Stimulated activated CD8-positive, alpha-beta memory T cell treated with anti-CD3 and anti-CD28 coated beads, Interleukin-4, amount 100 ng/mL, for 4 hours (primary cell): ENCODE measurements at regions not wholly inside any gene's neighbourhood (a gene's known extent, or its start where the extent isn't known, plus 50 kb on each side); places are given as distances from the start of the nearest gene placed in this dataset.

Experiments
- DNase-seq, 2 donors: peaks; one replicate each; pipeline ENCODE4 v3.0.0-alpha.2; 2020; ENCODE audit warnings: low read depth in 2 of 2, low spot score in 1 of 2

DNA sequence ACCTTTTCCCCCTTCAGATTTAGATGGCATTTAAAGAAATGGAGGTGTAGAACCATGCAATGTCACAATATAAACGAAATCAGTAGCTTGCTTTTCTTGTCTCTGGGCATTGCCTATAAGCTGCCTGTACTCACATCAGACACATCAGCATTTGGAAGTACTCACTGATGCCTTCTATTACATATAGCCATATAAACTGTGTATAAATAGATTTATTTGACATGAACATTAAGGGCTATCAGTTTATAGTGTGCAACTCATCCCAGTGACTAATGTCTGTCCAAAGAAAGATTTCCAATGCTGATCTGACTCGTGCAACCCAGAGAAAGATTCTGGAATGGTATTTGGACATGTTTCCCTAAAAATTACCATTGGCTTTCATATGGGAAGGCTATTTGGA lies 417.9 kb upstream of the MAF start:
- no peak for DNase-seq

DNA sequence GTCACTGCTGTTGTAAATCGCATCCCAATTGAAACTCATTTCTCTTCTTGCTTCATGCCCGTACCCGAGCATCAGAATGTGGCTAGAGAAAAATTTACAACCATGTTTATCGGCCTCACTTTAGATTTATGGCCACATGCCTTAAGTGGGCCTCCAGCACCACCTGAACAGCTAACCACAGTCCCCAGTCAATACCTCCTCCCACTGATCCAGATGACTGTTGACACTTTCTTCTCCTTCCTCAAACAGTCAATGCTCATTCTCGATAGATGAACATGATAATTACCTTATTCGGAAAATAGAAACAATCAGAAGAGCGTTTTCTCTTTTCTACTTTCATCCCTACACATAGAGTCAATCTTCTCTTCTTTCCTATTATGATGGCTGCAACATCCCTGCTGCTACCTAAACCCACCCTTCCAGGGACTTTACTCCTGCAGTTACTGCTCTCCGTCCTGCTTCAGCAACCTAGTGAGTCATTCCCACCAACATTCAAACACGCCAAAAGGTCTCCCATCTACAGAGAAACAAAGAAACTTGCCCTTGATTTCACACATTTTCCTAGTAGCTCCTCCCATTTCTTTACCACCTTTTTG lies 416.3 kb upstream of the MAF start:
- no peak for DNase-seq

DNA sequence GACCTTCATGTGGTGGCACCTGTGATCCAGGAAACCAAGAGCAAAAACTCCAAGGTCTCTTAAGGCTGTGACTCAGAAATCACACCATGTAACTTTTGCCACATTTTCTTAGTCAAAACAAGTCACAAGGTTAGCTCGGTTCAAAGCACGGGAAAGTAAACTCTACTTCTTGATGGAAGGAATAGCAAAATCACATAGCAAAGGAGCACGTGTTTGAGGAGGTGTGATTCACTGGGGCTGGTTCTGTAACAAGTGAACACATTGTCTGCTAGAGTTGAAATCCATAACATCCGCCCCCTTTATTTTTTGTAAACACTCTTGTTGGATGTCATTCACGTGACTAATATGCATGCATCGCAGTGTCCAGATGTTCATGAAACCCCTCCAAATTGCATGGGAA lies 415.0 kb upstream of the MAF start:
- DNase-seq: no peak

DNA sequence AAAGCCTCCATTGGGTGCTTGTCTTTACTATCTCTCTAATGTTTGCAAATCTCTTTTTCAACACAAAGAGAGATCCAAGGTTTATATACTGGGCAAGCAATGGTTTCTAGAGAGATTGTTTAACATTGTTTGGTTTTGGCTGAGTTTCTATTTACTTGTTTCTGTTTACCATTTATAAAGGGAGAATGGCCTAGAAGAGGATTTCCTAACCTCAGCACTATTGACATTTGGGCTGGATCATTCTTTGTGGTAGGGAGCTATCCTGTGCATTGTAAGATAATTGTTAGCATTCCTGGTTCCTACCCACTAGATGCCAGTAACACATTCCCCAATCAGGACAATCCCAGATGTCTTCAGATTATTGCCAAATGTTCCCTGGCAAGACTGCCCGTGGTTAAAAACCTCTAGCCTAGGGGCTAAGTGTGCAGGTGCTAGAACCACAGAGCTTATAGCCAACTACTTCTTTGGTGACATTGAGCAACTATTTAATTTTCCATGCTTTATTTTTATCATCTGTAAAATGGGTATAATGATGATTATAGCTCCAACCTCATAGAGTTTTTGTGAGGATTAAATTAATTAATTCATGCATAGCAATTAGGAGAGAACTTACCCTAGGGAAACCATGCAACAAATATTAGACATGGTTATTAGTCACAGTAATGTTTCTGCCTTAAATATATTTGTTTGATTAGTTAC lies 413.9 kb upstream of the MAF start:
- no peak for DNase-seq

DNA sequence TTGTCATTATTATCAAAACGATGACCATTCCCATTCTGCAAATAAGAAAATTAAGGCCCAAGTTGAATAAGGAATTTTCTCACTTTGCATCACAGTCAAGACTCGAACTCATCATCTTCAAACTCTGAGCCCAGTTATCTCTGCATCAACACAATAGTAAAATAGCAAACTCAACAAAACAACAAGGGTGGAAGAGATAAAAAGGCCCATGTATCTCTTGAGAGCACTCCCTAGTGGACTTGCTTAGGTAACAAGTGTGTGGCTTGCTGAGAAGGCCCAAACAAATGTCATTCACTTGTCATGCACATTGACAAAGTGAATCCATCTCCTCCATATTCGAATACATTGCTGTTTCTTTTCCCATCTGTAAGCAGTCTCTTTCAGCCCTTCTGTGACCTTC lies 412.0 kb upstream of the MAF start:
- DNase-seq: no peak

DNA sequence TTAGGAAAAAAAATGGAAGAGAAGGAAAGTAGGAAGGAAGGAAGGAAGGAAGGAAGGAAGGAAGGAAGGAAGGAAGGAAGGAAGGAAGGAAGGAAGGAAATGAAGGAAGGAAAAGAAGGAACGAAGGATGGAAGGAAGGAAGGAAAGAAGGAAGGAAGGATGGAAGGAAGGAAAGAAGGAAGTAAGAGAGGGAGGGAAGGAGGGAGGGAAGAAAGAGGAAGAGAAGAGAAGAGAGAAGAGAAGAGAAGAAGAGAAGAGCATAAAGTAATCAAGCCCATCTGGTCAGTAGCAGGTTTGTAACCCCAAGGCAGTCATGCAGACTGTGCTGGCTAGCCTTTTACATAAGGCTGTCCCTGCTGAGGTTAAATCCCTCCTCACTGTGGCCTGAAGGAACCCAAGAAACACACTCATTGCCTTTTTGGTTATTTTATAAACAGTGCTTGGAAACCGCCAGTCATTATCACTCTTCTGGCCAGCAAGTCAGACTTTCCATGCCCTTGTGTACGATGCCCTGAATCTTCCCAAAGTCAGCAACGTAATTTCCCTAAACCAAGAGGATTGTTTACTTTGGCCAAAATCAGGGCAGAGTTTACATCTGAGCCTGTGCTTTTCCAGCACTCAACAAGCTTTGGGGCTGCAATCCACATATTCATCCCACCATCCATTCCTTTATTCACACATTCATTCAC lies 409.6 kb upstream of the MAF start:
- DNase-seq: no peak

DNA sequence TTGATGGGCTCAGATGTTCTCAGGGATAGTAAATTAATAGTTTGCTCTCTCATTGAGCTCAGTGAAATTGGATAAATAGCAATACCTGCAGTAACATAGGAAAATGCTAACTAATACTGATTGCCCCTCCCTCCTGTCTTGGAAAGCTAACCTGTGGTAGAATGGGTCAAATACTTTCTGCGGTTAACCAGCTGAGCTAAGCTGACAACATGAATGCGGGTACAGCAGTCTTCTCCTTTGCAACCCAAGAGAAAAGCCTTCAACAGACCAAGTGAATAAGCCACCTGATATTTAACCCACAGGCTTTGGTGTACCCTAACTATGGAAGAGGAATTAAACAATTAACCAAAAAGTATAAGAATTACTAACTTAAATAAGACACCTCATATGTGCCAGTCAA lies 408.3 kb upstream of the MAF start:
- no peak for DNase-seq

DNA sequence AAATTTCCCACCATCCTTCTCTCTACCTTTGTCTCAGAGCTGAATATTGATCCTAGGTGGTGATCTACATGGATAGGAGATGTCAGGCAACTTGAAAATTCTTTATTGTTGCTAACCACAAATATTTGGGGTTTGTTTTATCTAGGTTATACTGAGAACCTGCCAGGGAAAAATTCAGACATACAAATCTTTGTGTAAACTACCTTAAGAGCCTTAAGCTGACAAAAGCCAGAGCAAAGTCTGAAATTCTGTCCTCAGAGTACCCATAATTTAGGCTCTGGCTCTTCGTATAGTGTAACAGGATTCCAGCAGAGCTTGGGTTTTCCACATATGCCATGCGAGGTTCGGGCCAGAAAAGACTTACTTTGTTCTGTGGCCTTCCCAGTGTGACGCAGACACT lies 406.7 kb upstream of the MAF start:
- no peak for DNase-seq

DNA sequence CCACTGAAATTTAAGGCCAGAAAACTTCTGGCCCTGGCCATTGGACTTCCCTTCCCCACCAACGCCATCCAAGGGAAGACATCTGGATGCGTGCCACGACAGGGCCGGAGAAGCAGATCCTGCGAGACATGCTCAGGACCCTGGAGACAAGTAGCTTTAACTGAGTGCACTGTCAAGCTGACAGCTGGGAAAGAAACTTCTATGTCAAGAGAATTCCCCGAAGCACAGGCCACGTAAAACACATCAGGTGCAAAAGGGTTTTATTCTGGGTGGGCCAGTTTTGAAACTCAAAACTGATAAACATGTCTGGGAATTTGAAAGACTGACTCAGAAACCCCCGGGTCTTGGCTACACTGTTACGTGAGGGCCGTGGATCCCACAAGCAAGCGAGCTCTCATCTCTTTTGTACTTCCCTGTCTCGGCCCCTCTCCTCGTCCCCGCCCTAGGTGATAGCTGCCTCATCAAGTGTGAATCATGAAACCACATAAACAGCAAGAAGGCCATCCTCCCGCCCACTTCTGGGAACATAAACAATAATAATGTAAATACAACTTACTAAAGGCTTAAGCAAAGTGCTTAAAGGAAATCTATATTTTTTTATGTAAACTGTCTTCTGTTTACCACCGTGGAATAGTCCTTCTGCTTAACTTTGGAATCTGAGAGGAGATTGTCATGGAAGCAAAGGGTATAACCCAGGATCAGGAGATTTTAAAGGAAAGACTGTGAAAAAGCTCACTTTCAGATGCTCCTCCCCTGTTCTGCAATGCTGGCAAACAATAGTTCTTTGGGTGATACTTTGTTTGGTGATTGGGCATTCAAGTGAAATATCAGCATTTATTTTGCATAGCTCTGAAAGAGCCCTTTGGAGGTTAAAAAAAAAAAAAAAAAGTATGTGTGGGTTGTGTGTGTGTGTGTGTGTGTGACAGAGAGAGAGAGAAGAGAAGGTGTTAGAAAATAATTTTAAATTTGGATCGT lies 406.0 kb upstream of the MAF start:
- DNase-seq: no peak

DNA sequence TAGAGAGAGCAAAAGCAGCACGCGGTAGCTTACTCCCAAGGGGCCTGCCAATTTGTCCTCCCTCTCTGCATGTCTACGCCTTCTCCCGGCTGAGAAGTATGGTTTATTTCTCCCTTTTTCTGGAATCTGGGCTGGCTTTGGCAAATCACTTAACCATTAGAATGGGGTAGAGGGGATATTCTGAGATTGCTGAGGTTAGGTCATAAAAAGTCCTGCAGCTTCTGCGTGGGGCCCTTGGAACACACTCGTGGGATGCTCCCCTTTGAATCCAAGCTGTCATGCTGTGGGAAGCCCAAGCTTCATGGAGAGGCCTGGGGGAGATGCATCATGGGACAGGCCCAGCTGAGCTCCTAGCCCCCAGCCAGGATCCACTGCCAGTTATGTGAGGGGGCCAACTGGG lies 403.6 kb upstream of the MAF start:
- no peak for DNase-seq

DNA sequence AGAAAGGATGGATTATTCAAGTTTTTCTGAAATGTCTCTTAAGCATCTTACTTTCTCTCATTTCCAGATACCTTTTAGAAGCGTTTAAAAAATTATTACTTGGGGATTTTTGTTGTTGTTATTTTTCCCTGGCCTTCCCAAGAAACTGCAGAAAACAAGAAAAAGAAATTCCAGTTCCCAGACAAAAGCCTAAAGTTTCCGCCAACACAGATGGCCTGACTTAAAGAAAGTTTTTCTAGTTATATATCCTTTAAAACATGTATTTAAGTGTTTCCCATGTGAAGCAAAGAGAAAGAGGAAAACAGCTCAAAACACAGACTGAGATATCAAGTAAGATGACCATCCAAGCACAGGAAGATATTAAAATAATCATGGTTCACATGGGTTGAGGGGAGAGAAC lies 401.7 kb upstream of the MAF start:
- no peak for DNase-seq

DNA sequence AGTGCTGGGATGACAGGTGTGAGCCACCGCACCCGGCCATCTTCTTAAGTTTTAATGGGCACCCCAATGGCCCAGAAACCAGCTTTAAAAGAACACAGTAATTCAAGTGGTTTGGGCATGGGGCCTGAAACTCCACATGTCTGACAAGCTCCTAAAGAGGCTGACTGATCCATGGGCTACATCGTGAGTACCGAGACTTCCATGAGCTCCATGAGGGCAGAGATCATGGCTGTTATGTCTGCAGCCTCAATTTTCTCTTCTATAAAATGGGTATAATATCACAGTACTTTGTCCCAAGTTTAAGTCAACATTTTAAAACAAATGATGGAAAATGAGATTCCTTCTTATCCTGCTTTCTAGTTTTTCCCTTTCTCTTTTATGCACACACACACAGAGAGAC lies 397.6 kb upstream of the MAF start:
- no peak for DNase-seq

DNA sequence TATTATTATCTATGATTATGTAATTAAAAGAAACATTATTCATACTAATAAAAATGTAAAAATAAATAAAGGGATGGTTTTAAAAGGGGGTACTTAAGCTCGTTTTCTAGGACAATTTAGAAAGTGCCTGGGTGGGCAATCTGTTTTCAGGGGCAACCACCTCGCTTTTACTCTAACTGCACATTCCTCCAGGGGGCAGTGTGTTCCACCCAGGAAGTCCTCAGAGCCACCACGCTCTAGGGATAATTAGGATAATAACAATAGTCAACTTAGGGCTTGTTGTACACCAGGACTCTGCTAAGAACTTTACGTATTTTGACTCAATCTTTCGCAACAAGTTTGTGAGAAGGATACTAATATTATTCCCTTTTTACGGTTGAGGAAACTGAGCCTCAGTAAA lies 396.7 kb upstream of the MAF start:
- no peak for DNase-seq

DNA sequence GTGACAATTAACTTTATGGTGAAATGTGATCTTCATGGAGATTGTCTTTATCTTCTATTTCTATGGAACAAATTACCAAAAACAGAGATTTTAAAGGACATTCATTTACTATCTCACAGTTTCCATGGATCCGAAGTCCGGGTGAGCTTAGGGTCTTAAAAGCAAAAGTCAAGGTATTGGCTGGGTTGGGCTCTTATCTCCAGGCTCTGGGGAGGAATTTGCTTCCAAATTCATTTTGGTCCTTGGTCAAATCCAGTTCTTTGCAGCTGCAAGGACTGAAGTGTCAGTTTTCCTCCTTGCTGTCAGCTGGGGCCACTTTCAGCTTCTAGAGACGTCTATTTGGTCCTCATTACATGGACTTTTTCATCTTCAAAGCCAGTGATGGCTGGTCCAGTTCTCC lies 395.8 kb upstream of the MAF start:
- DNase-seq: no peak

DNA sequence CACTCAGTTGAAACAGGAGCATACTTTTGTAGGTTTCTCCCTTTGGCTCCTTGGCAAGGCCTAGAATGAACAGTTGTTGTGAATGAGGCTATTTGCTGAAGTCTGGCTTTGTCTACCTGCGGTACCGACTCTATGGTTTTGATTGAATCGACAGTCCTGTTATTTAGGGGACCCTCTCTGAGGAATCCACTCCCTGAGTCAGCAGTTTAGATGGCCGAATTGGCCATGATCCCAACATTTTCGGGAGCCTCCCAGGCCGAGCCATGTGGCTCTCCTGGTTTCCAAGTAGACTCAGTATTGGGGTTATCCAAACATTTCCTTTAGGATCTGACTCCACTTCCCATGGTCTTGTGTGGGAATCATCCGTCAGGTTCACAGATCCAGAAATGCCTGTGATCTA lies 394.8 kb upstream of the MAF start:
- no peak for DNase-seq

DNA sequence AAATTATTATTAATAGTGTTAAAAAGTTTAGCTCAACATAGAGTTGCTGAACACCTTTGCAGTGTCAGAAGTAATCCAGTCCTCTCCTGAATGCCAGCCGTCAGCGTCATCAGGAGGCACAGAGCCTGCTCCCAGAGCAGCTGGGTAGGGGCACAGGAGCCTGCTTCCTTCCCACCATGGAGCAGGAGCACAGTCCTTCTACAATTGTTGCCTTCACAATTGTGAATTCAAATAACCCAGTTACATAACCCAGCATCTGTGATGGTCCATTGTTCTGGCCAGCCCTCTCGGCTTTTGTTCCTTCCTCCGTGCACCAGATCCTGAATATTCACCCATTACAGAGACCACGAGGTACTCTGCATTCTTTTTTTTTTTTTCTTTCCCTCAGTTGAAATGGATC lies 393.9 kb upstream of the MAF start:
- no peak for DNase-seq

DNA sequence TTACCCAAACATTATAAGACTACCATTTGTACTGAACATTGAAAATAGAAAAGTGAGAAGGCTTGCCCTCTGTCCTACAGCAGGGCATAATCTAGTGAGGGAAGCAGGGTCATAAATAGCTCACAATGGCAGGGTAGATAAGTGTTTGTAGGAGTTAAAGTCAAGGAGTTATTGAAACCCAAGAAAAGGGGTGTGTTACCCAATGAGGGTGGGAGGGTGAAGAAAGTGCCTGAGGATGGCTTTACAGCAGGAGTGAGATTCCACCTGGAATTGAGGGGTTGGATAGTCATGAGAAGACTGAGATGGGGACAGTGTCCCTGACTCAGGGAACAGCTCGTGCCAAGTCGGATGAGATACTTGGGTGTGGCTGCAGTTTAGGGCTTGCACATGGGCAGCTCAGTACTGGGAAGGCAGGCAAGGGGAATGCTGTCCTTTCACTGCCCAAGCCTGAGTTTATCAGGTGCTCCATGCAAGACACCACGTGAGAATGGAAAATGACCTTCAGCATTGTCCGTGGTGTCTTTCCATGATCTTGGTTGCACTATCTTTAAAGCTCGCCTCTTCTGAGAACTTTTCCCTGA lies 393.2 kb upstream of the MAF start:
- no peak for DNase-seq

DNA sequence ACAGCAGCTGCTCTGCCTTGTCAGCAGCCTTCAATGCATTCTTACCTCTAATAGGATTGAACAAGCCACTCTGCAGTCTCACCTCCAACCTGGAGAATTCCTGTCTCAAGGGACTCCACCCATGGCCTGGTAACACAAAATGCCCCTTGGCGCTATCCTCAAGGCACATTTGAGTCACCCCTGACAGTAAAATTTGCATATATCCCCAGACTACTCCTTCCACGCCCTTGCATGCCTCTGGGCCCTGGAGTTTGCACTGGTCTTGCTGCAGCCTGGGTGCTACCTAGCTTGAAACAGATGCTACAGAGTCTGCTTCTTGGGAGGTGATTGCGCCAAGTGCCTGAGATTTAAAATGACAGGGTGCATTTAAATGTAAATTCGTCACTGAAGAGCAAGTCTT lies 391.4 kb upstream of the MAF start:
- no peak for DNase-seq

DNA sequence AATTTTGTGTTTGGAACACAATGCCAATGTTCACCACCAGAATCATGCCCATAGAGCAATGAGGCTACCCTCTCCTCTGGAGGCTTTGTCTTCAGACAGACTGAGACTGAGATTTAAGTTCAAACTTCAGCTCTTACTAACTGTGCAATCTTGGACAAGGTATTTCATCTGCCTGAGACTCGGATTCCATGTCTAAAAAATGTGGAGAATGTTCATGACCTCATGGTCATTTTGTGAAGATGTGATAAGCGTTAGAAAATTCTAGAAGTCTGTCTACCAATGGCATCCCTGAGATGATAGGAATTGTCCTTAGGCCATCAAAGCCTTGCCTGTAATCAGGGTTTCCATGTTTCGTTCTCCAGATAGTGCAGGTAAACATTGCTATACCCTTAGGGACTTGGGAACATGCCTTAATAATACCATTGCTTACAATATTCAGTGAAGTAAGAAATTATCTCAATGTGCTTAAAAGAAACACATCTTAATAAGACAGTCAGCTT lies 388.2 kb upstream of the MAF start:
- no peak for DNase-seq

DNA sequence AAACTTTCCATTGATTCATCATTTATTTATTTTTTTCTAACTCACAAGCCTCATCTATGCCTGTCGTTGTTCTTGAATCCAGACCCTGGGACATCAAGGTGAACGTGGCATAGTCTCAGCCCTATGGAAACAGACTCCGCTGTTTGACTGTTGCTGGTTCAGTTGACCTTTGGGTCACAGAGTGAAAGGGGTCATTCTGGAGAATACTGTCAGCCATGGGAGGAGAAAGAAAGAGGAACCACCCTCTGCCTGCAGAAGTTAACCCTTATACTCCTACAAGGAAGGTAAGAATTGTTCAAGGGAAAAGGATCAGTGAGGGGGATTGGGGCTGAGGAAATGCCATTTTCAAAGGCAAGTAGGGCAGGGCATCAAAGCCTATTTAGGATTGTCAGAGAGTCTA lies 387.6 kb upstream of the MAF start:
- DNase-seq: no peak

DNA sequence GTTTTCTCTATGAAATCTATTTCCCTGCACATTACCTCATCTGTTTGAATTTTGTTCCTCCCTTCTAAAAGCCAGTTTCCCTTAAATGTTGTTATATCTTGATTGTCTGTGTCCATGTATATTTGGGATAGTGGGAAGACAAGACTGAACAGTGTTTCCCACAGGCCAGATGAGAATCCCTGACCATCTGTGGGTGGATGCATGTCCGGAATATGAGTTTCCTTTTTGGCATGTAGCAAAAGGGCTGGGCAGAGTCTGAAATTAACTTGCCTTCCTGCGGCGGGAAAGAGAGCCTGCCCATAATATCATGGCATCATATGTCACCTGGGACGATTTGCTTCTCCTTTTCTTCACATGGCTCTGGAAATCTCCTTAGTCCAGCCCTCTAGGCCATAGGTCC lies 385.8 kb upstream of the MAF start:
- DNase-seq: no peak
